Nephron progenitor cell (in vitro differentiated cells): ENCODE measurements at regions not wholly inside any gene's neighbourhood (a gene's known extent, or its start where the extent isn't known, plus 50 kb on each side); places are given as distances from the start of the nearest gene placed in this dataset.

Source experiments
- DNase-seq: peaks from one replicate; pipeline ENCODE4 v3.0.0; 2021
- H3K27ac Mint-ChIP-seq: 2 replicates; pipeline ENCODE4 v1.8.0; 2021; ENCODE audit warnings: mild to moderate bottlenecking, moderate library complexity, mixed read lengths
- H3K27me3 Mint-ChIP-seq: 2 replicates; pipeline ENCODE4 v1.8.0; 2021; ENCODE audit warnings: mild to moderate bottlenecking, low read depth, mixed read lengths; ENCODE audit not compliant: poor library complexity
- H3K36me3 Mint-ChIP-seq: 2 replicates; pipeline ENCODE4 v1.8.0; 2021; ENCODE audit warnings: low read depth, mixed read lengths
- H3K4me1 Mint-ChIP-seq: 2 replicates; pipeline ENCODE4 v1.8.0; 2021; ENCODE audit warnings: mixed read lengths
- H3K4me3 Mint-ChIP-seq: 2 replicates; pipeline ENCODE4 v1.8.0; 2021; ENCODE audit warnings: mild to moderate bottlenecking, moderate library complexity, mixed read lengths
- H3K9me3 Mint-ChIP-seq: 2 replicates; pipeline ENCODE4 v1.8.0; 2021; ENCODE audit warnings: mild to moderate bottlenecking, moderate library complexity, mixed read lengths
- TF ChIP-seq, protein P1 (sequence below): fragments of 200-600 bp; sonication (generic); IDR thresholded peaks from 2 replicates; pipeline ENCODE4 v1.5.0; 2021; ENCODE audit warnings: antibody characterized with exemption

DNA sequence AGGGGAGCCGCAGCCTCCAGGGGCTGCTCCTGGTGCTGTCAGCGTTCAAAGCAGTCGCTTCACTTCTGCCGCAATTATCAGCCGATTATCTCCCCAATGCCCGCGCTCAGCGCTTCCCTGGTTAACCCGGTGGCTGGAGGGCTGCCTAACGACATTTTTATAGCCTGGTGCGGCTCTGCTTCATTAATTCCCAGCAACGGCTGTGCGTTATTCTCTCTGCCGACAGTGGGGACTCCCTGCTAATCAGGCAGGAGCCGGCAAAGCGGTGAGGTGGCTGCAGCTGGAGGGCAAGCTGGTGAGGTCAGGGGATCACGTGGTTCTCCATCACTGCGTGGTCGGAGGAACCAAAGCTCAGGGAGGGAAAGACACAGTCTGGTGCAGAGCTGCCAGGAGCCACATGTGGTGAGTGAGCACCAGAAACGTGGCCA is 62.9 kb downstream of the GLRX5 start:
- Mint-ChIP-seq H3K4me3 (peak overlapping the region; percentile 69), H3K36me3 (no peaks in the 10 kb centered on the region), H3K27me3 (peaks cover 13% of the 10 kb centered on the region), H3K4me1 (peaks cover 14% of the 10 kb centered on the region), H3K27ac (peak overlapping the region; percentile 4), H3K9me3 (peaks cover 7% of the 10 kb centered on the region)
- peak; percentile 74 for DNase-seq
- TF ChIP-seq, protein P1, sequence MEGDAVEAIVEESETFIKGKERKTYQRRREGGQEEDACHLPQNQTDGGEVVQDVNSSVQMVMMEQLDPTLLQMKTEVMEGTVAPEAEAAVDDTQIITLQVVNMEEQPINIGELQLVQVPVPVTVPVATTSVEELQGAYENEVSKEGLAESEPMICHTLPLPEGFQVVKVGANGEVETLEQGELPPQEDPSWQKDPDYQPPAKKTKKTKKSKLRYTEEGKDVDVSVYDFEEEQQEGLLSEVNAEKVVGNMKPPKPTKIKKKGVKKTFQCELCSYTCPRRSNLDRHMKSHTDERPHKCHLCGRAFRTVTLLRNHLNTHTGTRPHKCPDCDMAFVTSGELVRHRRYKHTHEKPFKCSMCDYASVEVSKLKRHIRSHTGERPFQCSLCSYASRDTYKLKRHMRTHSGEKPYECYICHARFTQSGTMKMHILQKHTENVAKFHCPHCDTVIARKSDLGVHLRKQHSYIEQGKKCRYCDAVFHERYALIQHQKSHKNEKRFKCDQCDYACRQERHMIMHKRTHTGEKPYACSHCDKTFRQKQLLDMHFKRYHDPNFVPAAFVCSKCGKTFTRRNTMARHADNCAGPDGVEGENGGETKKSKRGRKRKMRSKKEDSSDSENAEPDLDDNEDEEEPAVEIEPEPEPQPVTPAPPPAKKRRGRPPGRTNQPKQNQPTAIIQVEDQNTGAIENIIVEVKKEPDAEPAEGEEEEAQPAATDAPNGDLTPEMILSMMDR: no peak

DNA sequence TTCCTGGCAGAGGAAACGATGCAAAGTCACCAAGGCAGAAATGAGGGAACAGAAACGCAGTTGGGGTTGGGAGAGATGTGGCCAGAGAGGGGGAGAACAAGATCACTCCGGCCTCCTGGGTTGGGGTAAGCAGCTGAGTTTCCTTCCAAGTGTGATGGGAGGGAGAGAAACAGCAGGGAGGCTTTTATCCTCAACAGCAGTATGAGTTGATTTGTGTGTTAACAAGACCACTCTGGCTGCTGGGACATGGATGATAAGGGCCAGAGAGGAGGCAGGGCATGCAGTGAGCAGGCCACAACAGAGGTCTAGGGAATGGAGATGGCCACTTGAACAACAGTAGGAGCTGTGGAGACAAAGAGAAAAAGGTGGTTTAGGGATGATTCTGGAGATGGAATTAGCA is 66.8 kb downstream of the GLRX5 start:
- Mint-ChIP-seq H3K9me3 (peaks cover 7% of the 10 kb centered on the region), H3K27me3 (peaks cover 18% of the 10 kb centered on the region), H3K4me3 (no peak overlapping the region), H3K36me3 (no peaks in the 10 kb centered on the region), H3K27ac (no peak overlapping the region), H3K4me1 (peaks cover 14% of the 10 kb centered on the region)
- no peak for DNase-seq
- TF ChIP-seq, protein P1: no peak

DNA sequence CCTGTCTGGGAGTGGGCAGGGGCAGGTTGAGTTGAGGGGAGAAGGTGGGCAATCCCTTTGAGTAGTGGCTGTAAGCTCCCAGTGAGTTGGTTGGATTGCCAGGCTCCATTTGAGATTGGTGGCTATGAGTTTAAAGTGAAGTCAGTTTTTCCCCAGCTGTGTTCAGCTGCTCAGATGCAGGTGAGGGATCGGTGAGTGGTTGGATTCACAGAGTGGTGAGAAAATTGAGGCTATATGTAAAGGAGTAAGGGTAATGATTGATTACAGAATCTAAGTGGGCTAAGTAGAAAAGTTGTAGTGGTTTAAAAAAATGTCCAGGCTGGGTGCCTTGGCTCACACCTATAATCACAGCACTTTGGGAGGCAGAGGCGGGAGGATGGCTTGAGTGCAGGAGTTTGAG is 68.6 kb downstream of the GLRX5 start:
- H3K9me3 Mint-ChIP-seq: peaks cover 7% of the 10 kb centered on the region
- no peak overlapping the region for H3K27ac Mint-ChIP-seq
- TF ChIP-seq, protein P1: no peak
- peaks cover under 1% of the 10 kb centered on the region for H3K4me1 Mint-ChIP-seq
- no peaks in the 10 kb centered on the region for H3K36me3 Mint-ChIP-seq
- H3K27me3 Mint-ChIP-seq: peaks cover 23% of the 10 kb centered on the region
- no peak for DNase-seq
- no peak overlapping the region for H3K4me3 Mint-ChIP-seq

DNA sequence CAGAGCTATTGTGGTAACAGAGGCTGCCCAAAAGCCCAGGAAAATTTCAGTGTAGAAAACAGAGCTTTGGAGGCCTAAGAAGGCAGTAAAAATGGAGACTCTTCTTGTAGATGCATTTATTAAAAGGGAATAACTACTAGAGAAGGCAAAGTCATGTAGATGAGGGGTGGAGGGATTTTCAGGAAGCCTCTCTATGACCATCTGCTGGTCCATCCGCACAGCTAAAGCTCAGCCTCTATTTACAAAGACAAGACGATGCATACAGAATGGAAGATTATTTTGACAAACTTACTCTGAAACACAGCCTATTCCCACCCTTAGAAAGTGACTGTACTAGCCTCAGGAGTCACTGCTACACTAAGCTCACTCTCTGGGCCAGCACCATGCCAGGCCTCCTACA is 71.4 kb downstream of the GLRX5 start:
- Mint-ChIP-seq H3K9me3 (no peaks in the 10 kb centered on the region), H3K4me3 (no peak overlapping the region), H3K27ac (no peak overlapping the region), H3K4me1 (no peaks in the 10 kb centered on the region), H3K27me3 (peaks cover 10% of the 10 kb centered on the region), H3K36me3 (no peaks in the 10 kb centered on the region)
- TF ChIP-seq, protein P1: no peak
- DNase-seq: no peak

DNA sequence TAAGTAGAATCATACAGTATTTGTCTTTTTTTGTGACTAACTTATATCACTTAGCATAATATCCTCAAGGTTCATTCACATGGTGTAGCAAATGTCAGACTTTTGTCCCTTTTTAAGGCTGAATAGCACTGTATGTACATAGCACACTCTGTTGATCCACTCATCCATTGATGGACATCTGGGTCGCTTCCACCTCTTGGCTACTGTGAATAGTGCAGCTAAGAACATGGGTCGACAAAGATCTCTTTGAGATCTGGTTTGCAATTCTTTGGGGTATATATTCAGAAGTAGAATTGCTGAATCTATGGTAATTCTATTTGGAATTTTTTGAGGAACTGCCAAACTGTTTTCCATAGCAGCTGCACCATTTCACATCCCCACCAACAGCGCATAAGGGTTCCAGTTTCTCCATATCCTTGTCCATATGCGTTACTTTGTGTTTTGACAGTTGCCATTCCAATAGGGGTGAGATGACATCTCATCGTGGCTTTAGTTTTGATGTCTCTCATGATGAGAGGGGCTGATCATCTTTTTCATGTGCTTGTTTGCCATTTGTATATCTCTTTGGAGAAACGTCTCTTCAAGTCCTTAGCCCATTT is 73.9 kb downstream of the GLRX5 start:
- no peak overlapping the region for H3K4me3 Mint-ChIP-seq
- H3K9me3 Mint-ChIP-seq: no peaks in the 10 kb centered on the region
- DNase-seq: no peak
- no peaks in the 10 kb centered on the region for H3K4me1 Mint-ChIP-seq
- TF ChIP-seq, protein P1: no peak
- H3K27me3 Mint-ChIP-seq: peaks cover 18% of the 10 kb centered on the region
- H3K27ac Mint-ChIP-seq: no peak overlapping the region
- H3K36me3 Mint-ChIP-seq: no peaks in the 10 kb centered on the region

DNA sequence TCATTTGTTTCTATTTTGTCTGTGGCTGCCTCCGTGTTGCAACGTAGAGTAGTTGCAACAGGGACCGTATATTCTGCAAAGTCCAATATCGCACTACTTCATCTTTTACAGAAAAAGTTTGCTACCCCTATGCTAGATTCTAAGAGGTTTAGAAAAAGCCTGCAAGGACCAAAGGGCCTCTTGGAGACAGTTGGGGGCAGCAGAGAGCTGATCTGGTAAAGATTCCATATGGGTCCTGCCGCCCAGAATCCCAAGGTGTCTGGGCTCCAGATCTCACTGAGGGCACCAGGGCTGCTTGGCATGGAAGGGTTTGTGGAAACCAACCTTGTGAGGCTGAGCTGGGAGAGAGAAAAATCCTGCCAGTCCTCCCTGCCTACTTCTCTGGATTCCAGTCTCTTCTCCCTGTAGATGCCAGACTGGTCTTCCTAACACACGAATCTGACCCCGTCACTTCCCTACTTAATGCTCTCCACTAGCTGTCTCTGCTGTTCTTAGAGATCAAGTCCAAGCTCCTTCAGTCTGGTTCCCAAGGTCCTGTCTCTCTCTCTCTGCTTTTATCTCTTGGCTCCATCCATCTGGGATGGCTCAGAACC is 74.6 kb downstream of the GLRX5 start:
- Mint-ChIP-seq H3K36me3 (no peaks in the 10 kb centered on the region), H3K27ac (no peak overlapping the region), H3K27me3 (peaks cover 18% of the 10 kb centered on the region), H3K9me3 (no peaks in the 10 kb centered on the region), H3K4me1 (no peaks in the 10 kb centered on the region), H3K4me3 (no peak overlapping the region)
- TF ChIP-seq, protein P1: peak; percentile 69
- DNase-seq: peak; percentile 66
